ENCODE measurements at regions not wholly inside any gene's neighbourhood (a gene's known extent, or its start where the extent isn't known, plus 50 kb on each side); places are given as distances from the start of the nearest gene placed in this dataset.

DNA sequence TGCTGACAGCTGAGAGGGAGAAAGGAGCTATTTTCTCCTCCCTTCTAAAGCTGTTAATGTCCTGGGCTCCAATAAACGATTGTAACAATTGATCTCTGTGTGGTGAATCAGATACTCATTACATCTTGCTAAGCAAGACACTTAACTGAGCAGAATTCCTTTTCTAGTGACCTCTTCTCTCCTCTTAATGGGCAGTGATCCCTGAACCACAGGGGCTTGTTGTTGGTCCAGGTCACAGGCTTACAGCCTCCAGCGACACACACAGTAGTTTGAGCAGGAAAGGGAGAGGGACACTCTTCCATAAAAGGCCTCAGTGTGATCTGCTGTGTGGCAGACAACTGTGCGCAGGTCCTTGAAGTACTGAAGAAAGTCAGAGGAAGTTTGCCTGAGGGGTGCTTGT is 58.5 kb upstream of the MYO10 start:
- H3K9me3 ChIP-seq, result no peaks in the 10 kb centered on the region
- WGBS, 5 donors, result 46 to 75% (median 71%) methylated on average over 3 of the region's 3 CpGs
- TF ChIP-seq POLR2AphosphoS5 (IDR thresholded peaks at IDR 0.05), result no peak
- TF ChIP-seq, protein P1, sequence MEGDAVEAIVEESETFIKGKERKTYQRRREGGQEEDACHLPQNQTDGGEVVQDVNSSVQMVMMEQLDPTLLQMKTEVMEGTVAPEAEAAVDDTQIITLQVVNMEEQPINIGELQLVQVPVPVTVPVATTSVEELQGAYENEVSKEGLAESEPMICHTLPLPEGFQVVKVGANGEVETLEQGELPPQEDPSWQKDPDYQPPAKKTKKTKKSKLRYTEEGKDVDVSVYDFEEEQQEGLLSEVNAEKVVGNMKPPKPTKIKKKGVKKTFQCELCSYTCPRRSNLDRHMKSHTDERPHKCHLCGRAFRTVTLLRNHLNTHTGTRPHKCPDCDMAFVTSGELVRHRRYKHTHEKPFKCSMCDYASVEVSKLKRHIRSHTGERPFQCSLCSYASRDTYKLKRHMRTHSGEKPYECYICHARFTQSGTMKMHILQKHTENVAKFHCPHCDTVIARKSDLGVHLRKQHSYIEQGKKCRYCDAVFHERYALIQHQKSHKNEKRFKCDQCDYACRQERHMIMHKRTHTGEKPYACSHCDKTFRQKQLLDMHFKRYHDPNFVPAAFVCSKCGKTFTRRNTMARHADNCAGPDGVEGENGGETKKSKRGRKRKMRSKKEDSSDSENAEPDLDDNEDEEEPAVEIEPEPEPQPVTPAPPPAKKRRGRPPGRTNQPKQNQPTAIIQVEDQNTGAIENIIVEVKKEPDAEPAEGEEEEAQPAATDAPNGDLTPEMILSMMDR (IDR thresholded peaks at IDR 0.05 in 8 of 11, conservative IDR thresholded peaks at IDR 0.05 in 3 of 11), result no peak
- intact Hi-C loops (cut with DNase I; ENCODE audit: low total_unique reads), result no loop called here
- no peak for DNase-seq
- H3K36me3 ChIP-seq, result no peaks in the 10 kb centered on the region
- H3K4me3 ChIP-seq, result no peak overlapping the region
- peaks cover 0 to 4% (median 0%) of the 10 kb centered on the region in 6 donors for H3K4me1 ChIP-seq
- no peaks in the 10 kb centered on the region for H3K27me3 ChIP-seq (replicated peaks in 1 of 7)
- no peak overlapping the region for H3K27ac ChIP-seq

DNA sequence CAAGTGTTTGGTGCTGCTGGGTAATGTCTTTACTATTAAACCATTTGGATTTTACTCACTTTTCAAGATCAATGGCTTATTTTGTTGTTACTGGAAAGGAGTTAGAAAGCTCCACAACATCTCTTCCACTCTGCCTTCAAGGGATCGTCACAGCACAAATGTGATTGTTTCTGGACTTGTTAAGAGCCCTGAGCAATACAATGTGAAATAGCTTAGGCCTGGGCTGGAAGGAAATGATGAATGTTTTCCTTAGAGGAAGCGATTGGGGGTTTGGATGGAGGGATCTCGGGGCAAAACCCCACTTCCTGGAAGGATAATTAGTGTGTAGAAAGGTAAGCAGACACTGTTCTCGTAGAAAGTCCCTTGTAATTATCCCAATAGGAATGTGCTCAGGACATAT is 59.3 kb upstream of the MYO10 start:
- DNase-seq, result no peak
- Histone ChIP-seq H3K4me1 (peaks cover 0 to 4% (median 0%) of the 10 kb centered on the region in 6 donors), H3K27ac (no peak overlapping the region), H3K27me3 (replicated peaks in 1 of 7) (no peaks in the 10 kb centered on the region), H3K9me3 (no peaks in the 10 kb centered on the region), H3K4me3 (no peak overlapping the region), H3K36me3 (no peaks in the 10 kb centered on the region)
- intact Hi-C loops (cut with DNase I; ENCODE audit: low total_unique reads), result no loop called here
- WGBS, 5 donors, result 59 to 71% (median 60%) methylated on average over 4 of the region's 4 CpGs
- no peak for TF ChIP-seq POLR2A (IDR thresholded peaks at IDR 0.05)
- no peak for TF ChIP-seq POLR2AphosphoS5 (IDR thresholded peaks at IDR 0.05)
- TF ChIP-seq, protein P1 (IDR thresholded peaks at IDR 0.05 in 8 of 11, conservative IDR thresholded peaks at IDR 0.05 in 3 of 11), result no peak

DNA sequence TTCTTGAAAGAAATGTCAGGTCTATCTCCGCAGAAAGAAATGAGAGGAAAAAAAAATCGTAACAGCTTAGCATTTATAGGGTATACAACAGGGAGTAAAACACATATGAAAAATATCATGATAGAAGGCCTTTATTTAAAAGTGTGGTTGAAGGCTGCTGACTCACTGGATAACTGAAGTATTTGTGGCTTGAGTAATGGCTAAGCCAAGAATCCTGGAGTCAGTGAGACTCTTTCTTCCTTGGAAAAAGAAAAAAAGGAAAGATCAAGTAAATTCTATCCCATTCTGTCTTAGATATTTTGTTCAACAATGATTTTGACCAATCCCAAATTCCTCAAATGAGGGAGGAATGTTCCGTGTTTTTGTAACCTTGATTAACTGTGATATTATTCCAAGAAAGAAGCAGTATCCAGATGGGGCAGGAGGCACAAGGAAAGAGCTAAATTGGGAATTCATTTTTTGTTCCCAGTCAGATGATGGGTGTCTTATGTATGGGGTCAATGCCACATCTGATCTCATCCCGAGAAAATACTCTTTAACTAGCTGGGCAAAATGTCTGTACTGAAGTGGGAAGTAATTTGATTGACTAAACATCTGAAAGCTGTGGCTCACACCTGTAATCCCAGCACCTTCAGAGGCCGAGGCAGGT is 64.3 kb upstream of the MYO10 start:
- no peak for TF ChIP-seq POLR2A (IDR thresholded peaks at IDR 0.05)
- TF ChIP-seq, protein P1 (IDR thresholded peaks at IDR 0.05 in 8 of 11, conservative IDR thresholded peaks at IDR 0.05 in 3 of 11), result no peak
- no peak for TF ChIP-seq POLR2AphosphoS5 (IDR thresholded peaks at IDR 0.05)
- DNase-seq, result no peak
- Histone ChIP-seq H3K27me3 (replicated peaks in 1 of 7) (no peaks in the 10 kb centered on the region), H3K36me3 (no peaks in the 10 kb centered on the region), H3K4me1 (no peaks in the 10 kb centered on the region), H3K4me3 (no peak overlapping the region), H3K9me3 (no peaks in the 10 kb centered on the region), H3K27ac (no peak overlapping the region)
- 64 to 83% (median 72%) methylated on average over 5 of the region's 5 CpGs for WGBS, 5 donors
- intact Hi-C loops (cut with DNase I; ENCODE audit: low total_unique reads), result no loop called here

DNA sequence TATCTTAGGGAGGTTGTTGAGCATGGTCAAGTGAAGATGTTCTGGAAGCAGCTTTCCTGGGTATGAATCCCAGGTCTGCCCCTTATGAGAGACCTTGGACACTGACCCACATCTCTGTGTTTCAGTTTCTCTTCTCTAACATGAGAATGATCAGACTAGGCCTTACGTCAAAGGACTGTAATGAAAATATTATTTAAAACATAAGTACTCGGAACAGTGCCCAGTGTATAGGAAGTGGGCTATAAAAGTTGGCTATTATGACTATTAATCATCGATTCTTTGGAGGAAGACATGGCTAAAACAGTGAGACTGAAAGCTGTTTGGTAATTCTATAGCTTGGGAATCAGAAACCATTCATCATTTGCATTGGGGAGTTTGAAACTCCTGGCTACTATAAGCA is 65.3 kb upstream of the MYO10 start:
- no peak for DNase-seq
- Histone ChIP-seq H3K4me1 (no peaks in the 10 kb centered on the region), H3K27me3 (replicated peaks in 1 of 7) (no peaks in the 10 kb centered on the region), H3K4me3 (no peak overlapping the region), H3K36me3 (no peaks in the 10 kb centered on the region), H3K27ac (no peak overlapping the region), H3K9me3 (no peaks in the 10 kb centered on the region)
- intact Hi-C loops (cut with DNase I; ENCODE audit: low total_unique reads), result no loop called here
- no peak for TF ChIP-seq POLR2AphosphoS5 (IDR thresholded peaks at IDR 0.05)
- TF ChIP-seq POLR2A (IDR thresholded peaks at IDR 0.05), result no peak
- TF ChIP-seq, protein P1 (IDR thresholded peaks at IDR 0.05 in 8 of 11, conservative IDR thresholded peaks at IDR 0.05 in 3 of 11), result no peak
- 63 to 79% (median 66%) methylated on average over 3 of the region's 3 CpGs for WGBS, 5 donors

Data from spleen (tissue), 11 donors.